Fibroblast of skin of left biceps (primary cell): ENCODE measurements at regions not wholly inside any gene's neighbourhood (a gene's known extent, or its start where the extent isn't known, plus 50 kb on each side); places are given as distances from the start of the nearest gene placed in this dataset.

ENCODE experiments used
- DNase-seq, 2 experiments: peaks; one replicate each; pipeline ENCODE4 v3.0.0-alpha.2; 2013; ENCODE audit warnings: low read depth in 2 of 2

DNA sequence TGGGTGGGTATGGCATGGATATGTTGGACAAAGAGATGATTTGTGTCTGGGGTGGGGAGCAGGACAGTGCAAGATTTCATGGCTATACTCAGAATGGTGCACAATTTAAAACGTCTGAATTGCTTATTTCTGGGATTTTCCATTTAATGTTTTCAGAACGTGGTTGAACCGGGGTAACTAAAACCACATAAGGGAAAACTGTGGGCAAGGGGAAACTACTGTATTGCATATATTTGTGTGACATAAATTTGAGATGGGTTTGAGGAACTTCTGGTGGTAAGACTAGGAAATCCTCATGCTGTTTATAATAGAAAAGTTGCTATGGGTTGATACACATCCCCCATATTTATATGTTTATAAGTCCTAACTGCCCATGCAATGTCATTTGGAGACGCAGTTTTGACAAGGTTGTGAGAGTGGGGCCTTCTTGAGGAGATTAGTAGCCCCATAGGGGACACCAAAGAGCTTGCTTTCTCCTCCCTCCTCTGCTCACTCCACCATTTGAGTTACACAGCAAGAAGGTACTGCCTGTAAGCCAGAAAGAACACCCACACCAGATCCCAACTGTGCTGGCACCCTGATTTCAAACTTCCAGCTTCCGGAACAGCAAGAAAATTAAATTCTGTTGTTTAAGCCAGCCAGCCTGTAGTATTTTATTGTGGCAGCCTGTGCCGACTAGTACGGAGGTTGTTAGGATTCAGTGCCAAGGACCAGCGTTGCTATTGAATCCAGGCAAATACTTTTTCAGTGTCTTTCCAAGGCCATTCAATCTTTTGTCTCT lies 2118.9 kb downstream of the MAT2B start:
- DNase-seq: no peak

DNA sequence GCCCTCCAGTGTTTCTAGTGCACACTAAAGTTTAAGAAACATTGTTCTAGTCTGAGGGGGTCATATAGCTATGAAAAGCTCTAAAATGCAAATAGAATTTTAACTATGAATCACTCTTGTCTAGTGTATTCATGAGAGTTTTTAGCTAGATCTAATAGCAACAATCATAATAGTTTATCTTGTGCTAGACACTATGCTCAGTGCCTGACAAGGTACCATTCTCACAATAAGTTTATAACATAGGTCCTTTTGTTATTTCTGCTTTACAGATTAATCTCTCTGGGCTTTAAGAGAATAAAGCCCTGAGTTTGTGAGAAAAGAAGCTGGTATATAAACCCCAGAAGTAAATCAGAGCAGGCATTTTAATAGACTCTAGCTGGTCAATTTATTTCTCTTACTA lies 2120.7 kb downstream of the MAT2B start:
- DNase-seq: no peak

DNA sequence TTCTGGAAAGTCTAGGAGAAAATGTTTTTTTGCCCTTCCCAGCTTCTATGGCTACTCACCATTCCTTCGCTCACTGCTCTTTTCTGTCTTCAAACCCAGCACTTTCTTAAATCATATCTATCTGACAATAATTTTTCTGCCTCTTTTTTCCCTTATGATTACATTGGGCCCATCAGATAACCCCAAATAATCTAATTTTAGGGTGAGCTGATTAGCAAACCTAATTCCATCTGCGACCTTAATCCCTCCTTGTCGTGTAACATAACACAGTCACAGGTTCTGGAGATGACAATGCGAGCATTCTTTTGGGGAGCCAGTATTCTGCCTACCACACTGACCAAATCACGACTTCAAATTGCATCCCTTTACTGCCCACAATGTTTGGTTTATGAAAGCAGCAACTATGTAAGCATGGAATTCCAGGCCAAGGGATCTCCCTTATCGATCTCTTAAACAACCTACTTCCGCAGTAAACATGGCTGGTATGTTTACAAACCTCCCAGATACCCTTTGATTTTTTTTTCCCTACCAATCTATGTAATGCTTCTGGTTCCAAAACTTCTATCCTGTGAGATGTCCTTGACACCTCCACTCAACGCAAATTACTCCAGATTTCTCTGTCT lies 2122.2 kb downstream of the MAT2B start:
- DNase-seq: no peak

DNA sequence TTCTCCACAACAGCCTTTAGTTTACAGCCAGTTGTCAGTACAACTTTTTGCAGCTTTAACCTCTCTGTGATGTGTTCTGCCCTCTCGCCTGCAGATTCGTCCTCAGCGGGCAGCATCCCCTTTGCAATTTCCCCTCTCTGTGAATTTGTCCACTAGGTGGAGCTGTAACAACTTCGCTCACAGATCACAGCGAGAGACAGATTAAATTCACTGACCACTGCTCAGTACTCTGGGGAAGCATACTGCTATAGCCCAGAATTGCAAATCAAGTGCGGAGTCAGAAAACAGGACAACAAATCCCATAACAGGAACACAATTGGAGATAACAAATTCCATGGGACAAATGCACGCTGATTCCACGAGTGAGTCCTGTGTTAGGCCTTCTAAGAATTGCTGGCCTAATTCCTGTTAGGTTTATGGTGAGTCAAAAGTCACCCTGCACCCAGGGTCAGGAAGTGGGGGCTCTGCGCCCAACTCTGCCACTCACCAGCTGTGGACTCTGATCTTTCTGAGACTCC lies 2124.9 kb downstream of the MAT2B start:
- peak; percentile 17 to 21 for DNase-seq

DNA sequence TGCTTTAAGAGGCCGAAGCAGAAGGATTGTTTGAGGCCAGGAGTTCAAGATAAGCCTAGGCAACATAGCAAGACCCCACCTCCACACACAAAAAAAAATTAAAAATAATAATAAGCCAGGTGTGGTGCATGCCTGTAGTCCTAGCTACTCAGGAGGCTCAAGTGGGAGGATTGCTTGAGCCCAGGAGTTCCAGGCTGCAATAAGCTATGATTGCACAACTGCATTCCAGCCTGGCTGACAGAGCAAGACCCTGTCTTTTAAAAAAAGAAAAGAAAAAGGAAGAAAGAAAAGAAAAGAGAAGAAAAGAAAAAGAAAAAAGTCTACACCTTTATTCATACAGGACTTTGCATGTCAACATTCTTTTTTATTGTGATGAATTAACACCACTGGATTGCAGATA lies 2125.8 kb downstream of the MAT2B start:
- no peak for DNase-seq

DNA sequence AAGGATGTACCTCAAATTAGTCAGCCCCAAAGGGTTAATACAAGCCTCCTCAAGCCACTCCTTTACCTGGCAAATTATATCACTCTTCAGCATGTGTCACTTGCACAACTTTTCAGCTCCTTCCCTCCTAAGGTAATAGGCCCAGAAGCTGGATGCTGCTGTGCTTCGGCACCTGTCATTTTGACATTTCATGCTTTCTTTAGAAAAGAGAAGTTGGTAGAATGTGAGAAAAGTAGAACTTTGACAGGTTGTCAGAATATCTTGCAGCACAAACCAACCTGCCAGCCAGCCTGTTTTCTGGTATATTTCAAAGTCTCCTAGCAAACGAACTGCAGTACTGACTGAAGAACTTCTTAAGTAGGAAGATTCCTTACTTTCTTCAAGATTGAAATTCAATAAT lies 2136.9 kb downstream of the MAT2B start:
- no peak for DNase-seq

DNA sequence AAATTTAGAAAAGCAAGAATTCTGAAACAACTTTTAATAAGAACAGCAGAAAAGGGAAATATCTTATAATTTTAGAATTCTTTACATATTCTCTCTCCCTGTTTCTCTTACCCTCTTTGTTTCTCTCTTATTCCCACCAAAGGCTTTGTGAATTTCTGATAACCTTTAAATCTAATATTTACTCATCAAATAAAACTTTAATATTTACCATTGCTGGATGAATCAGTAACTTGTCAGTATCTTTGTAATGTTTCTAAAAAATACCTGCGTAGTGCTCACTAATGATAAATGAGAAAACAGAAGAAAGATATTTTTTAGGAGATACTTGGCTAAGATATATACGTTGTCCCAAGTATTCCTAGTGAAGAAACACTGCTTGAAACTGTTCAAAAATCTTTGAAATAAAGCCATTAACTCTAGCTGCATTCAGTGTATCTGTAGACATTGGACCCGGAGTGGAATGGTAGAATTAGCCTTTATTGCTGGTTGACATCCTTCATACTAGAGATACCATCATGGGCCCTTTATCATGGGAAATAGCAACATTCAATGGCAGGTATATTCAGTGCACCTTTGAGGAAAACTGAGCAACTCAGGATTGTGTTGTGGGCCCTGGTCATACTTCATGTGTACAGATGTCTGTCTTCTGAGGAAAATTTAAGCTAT lies 2160.4 kb downstream of the MAT2B start:
- no peak for DNase-seq

DNA sequence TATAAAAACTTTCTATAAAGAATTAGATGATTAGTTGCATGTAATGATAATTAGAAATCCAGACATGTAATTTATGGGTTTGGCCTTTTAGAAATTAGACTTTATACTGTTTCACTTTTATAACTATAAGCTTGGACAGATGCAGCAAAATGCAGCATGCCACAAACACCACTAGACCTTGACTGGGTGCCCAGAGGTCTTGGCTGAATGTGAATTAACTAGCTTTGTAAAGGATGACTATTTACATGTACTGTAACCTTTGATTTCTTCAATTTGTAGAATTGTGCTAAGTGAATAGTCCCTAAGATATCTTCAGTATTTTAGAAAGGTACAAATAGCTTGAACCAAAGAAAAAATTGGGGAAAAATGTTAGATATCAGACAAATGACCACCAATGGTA lies 2168.1 kb downstream of the MAT2B start:
- no peak for DNase-seq

DNA sequence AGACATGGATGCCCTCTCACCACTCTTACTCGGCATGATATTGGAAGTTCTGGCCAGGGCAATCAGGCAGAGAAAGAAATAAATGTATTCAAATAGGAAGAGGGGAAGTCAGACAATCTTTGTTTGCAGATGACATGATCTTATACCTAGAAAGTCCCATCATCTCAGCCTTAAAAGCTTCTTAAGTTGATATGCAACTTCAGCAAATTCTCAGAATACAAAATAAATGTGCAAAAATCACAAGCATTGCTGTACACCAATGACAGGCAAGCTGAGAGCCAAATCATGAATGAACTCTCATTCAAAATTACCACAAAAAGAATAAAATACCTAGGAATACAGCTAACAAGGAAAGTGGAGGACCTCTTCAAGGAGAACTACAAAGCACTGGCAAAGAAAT lies 2190.4 kb downstream of the MAT2B start:
- no peak for DNase-seq

DNA sequence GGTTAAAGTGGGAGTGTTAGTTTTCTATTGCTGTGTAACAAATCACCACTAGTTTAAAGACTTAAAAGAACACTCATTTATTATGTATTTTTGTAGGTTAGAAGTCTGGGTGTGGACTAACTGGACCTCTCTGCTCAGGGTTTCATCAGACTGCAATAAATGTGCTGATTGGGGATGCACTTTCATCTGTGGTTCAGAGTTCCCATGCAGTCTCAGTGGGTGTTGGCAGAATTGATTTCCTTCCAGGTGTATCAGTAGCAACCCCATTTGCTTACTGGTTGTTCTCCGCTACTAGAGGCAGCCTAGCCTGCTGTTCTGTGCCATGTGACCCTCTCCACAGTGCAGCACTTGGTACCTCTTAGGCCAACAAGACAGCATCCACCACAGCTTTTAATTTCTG lies 2200.5 kb downstream of the MAT2B start:
- DNase-seq: no peak

DNA sequence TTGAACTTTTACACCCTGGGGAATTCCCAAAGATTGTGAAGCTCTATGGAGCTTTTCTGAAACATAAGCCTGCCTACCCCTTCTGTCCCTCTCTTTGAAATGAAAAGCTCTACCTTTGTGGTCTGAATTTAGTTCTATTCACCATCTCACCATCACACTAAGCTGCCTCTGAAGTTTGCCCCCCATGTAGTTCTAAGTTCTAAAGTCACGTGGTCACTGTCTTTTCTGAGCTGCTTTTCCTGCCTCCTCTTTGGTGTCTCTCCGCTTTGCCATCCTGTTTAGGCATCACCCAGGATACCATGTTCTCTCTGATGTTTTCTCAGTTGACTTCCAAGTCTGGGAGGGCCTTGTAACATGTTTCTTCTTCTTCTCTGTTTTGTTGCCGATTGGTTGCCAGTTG lies 2206.6 kb downstream of the MAT2B start:
- DNase-seq: no peak

DNA sequence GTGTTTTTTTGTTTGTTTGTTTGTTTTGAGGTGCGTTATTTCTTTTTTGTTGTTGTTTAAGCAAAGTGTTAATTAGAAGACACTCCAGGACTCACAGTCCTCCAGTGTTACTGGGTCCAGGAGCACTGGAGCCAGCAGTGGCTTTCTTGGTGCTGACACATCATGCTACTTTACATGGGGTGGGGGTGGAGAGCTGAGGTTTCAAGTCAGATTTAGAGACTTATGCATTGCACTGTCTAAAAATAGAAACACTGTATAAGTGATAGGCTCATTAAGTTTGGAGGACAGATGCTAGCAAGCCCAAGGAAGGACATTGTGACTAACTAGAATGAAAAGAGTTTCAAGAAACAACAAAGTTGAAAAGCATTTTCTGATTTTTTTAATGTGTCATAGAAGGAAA lies 2209.2 kb downstream of the MAT2B start:
- DNase-seq: no peak

DNA sequence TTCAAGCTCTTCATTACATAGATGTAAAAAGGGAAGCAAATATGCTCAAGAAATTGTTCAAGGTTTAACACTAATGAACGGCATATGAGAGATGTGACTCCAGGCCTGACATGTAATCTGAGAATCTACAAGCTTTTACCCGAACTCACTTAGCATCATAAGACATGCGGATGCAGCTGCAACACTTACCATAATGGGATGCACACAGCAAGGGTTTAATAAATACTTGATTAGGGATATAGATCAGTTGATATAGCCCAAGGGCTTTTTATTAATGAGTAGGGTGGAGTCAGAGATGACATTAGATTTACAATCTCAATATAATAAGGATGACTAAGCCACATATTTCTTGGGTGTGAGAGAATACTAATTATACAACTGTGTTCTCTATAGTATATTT lies 2215.5 kb downstream of the MAT2B start:
- no peak for DNase-seq

DNA sequence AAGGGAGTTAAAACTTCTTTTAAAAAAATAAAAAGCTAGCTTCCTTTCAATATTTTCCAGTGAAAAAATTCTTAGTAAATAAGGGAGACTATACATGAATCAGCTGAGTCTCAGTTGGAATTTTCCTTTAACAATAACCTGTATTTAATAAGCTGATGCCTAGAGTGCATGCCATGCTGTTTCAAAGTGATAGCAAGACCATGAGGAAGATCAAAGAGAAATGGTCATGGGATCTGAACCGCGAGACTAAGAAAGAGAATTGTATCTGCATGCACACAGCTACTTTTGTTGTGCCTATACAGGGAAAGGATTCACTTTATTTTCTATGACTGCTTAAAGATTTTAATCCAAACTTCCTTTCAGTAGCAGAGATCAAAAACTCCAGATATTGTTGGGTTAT lies 2217.0 kb downstream of the MAT2B start:
- DNase-seq: no peak

DNA sequence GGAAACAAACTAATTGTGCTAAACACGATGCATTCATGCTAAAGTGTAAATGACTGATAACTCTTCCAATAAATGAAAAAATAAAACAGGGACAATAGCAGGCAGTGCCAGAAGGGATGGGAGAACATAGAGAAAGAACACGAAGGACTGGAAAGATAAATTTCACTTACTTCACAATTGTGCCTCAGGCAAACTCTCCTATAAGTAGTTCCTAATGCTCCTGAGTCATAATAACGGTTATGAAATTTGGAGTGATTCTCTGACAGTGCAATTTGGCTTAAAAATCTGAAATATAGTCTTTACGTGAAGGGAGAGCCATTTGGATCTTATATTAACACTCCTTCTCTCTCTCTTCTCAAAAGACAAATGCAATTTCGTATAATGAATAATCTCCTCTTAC lies 2218.5 kb downstream of the MAT2B start:
- DNase-seq: no peak

DNA sequence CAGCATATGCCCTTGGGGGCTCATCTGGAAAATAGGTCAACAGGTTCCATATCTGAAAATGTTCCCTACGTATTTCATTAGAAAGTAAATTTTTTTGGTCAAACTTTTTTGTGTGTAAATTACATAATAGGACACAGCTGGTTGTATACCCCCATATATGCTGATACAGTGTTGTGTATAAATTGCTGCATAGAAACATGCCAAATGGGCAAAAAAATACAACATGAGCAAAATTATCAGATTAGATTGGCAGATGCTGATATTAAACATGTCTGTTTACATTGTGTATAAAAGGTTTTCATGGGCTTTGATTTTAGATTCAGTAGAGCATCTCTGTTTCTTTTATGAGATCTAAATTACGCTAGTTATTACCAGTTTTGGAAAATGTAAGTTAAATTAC lies 2223.0 kb downstream of the MAT2B start:
- DNase-seq: no peak

DNA sequence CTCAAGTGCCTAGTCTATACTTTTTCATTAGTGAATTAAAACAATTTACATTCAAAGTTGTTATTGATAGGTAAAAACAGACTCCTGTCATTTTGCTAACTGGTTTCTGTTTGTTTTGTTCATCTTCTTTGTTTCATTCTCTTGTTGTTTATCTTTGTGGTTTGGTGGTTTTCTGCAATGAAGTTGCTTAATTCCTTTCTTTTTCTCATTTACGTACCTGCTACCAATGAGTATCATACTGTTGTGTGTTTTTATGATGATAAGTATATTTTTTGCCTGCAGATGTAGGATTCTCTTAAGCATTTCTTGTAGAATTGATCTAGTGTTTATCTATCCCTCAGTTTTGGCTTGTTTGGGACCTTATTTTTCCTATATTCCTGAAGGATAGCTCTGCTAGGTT lies 2230.0 kb downstream of the MAT2B start:
- no peak for DNase-seq

DNA sequence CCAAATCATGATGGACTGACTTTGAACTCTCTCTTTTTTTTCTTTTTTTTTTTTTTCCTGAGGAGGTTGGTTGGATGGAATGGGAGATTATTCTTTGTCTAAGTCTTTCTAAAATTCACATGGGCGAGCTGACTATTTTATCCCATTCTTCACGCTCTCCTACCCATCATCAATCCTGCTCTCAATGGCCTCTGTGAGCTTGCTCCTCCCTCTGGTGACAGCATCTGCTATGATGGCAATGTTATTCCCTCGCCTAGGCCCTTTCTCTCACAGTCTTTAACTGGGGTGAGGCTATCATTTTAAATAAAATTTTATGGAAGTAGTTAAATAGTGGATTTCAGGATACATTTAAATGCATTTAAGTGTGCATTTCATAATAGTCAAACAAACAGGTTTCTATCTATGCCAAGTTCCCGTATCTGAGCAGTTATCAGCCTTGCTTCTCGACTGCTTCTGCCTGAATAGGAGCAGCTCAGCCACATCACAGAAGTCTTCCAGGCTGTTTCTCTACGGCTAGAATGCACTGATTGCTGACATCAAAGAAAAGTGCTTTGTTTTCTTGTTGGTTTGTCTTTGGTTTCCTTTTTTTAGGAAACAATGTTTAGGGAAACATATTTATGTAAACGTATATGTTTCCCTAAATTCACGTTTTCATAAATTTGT lies 2233.8 kb downstream of the MAT2B start:
- no peak for DNase-seq

DNA sequence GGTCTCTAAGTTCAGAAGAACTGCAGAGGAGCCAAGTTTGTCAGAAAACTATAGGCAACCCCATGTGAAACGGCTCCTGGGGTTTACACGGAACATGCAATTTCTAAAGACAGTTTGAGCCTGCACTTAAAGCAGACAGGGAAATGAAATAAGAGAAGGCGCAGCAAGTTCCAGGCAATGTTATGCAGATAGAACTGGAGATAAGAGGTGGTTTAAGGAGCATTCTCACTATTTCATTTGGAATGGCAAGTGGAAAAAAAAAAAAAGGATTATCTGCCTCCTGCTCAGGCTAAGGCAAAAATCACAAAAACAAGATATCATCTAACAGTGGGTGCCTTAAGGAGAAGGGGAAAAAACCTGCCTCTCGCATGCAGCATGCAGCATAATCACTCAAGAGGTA lies 2252.4 kb downstream of the MAT2B start:
- DNase-seq: no peak

DNA sequence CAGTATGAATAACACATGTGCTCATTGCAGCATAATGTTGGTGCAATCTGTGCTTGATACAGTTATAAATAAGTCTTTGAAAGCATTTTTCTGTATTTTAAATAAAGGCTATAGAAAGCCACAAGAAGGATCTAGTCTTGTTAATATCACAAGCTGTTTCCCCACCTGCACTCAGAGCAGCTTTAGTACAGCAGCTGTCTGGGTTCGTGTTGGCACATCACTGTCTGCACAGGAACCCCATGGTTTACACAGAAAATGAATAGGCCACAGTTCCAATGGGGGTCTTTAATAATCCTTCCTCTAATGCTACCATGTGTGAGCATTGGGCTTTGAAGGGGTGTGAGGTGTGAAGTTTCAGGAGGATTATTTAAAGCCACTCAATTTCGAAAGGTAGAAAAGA lies 2269.7 kb downstream of the MAT2B start:
- no peak for DNase-seq

DNA sequence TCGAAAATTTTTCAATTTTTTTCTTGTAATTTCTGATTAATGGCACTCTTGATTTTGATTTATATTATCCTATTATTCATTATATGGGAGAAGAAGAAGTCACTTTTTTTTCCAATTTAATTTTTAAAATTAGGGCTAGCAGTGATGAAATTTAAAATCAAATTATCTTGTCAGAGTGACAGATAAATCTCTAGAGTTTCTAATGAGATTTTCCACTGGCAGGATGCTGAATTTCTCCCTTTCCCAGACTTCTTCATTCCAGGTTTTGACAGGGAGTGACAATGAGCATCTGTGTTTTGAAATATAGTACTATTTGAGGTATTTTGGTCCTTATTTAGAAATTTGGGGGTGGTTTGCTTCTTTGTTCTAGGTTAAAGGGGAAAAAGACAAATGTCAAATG lies 2274.1 kb downstream of the MAT2B start:
- DNase-seq: no peak

DNA sequence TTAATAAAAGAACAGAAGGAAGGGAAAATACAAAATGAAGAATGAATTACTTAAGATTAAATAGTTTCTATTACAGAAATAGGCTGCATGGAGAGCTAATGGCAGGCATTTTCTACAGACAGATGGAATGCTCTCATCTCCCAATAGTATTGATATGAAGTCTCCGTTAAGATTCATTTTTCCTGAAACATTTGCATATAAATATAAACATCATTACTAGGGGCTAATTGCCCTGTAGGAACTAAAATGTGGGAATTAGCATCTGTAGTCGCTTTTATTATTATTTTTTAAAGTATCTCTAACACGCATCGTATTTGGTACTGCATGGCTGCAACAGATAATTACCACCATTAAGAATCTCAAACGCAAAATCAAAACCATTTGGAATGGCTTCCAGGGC lies 2275.5 kb downstream of the MAT2B start:
- DNase-seq: no peak

DNA sequence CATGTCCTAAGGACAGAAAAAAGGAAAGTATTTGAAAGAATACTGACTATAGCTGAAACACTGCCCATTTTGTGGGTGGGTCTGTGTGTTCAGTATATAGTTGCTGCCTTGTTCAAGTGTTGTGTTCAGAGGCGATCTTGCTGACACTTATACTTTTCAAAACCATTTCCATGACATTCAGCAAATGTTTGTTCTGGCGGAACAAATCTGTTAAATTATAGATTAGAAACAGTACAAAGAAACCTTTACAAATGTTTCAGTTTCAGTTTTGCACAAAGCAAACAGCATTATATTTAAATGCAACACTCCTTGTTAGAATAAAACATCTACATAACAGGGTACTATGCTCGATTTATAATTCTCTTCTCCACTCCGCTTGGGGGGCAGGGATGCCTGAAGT lies 2276.3 kb downstream of the MAT2B start:
- DNase-seq: no peak
